ENCODE measurements at regions not wholly inside any gene's neighbourhood (a gene's known extent, or its start where the extent isn't known, plus 50 kb on each side); places are given as distances from the start of the nearest gene placed in this dataset.

DNA sequence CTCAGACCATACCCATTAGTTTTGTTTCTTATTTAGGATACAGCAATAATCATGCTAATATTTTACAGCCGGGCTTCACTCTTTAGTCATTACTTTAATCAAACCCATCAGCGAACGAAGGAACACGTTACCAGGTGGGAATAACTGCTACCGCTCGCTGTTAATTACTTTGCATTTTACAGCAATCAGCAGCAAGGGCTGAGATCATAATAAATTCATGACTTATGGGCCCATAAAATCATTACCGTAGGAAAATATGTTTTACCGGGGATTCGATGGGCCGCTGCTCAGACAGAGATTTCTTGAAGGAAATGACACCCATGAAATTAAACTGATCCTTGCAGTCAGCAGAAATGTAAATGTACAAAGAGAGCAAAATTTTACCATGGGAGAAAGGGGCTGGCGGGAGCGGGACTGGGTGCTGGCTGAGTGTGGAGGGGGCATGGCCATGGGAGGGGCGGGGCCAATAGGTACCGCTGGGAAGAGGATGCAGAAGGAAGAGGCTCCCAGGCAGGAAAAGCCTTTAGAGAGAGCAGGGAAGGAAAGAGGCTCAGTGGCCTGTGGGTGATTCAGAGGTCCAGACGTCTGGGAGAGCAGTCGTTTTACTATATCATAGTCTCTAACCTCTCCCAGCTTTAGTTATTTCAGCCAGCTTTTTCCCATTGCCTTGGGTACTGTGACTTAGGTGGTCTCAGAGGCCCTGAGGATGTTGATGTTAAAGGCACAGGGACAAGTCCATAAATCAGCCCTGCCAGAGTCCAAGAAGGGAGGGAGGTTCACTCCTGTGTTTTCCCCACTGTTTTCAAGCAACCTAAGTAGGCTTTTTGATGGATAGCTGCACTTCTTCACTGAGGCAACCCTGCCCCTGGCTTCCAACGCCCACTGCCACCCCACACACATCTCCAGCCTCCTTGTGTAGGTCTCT is 258.9 kb downstream of the SEC16B start:
- TF ChIP-seq, protein P1, sequence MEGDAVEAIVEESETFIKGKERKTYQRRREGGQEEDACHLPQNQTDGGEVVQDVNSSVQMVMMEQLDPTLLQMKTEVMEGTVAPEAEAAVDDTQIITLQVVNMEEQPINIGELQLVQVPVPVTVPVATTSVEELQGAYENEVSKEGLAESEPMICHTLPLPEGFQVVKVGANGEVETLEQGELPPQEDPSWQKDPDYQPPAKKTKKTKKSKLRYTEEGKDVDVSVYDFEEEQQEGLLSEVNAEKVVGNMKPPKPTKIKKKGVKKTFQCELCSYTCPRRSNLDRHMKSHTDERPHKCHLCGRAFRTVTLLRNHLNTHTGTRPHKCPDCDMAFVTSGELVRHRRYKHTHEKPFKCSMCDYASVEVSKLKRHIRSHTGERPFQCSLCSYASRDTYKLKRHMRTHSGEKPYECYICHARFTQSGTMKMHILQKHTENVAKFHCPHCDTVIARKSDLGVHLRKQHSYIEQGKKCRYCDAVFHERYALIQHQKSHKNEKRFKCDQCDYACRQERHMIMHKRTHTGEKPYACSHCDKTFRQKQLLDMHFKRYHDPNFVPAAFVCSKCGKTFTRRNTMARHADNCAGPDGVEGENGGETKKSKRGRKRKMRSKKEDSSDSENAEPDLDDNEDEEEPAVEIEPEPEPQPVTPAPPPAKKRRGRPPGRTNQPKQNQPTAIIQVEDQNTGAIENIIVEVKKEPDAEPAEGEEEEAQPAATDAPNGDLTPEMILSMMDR (IDR thresholded peaks at IDR 0.05; ENCODE audit: low read depth, low read length, missing control alignments), result no peak
- H3K4me3 ChIP-seq (replicated peaks; ENCODE audit: low read depth, low read length), result no peak overlapping the region

DNA sequence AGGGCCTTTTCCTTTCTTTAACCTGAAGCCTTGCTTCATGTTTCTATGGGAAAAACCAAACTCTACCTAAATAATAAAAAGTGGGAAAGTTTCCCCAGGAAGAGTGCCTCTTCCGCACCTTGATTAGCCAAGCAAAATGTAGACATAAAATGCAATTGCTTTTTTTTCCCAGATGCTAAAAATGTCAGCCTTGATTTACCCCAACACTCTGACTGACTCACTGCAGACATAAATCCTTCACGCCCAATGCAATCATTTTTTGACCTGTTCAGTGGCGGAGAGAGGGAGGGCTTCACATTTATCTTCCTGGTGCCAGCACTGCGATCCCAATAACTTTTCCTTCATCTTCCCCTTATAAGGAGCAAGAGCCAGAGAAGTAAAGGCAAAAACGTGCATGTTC is 261.5 kb downstream of the SEC16B start:
- H3K4me3 ChIP-seq (replicated peaks; ENCODE audit: low read depth, low read length), result no peak overlapping the region
- no peak for DNase-seq (ENCODE audit: extremely low read depth, low read depth)
- TF ChIP-seq, protein P1 (IDR thresholded peaks at IDR 0.05; ENCODE audit: low read depth, low read length, missing control alignments), result no peak

More for the DNA sequence above, 258.9 kb downstream of the SEC16B start:
- DNase-seq (ENCODE audit: extremely low read depth, low read depth), result no peak

DNA sequence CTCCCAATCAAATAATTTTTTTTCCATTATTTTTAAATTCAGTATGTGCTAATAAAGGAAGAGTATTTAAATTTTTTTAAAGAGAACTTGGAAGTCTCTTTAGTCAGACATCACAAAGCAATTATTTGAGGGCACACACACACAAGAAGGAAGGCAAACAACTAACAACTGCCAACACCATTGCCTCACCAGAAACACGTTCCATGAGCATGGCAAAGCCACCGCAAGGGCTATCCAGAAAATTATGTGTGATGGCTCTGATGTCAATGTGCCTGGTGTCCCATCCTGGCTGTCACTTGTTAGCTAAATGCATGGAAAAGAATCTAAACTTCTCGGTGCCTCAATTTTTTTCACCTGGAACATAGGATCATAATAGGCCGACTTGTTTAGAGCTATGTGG is 262.9 kb downstream of the SEC16B start:
- TF ChIP-seq, protein P1 (IDR thresholded peaks at IDR 0.05; ENCODE audit: low read depth, low read length, missing control alignments), result no peak
- no peak for DNase-seq (ENCODE audit: extremely low read depth, low read depth)
- no peak overlapping the region for H3K4me3 ChIP-seq (replicated peaks; ENCODE audit: low read depth, low read length)

DNA sequence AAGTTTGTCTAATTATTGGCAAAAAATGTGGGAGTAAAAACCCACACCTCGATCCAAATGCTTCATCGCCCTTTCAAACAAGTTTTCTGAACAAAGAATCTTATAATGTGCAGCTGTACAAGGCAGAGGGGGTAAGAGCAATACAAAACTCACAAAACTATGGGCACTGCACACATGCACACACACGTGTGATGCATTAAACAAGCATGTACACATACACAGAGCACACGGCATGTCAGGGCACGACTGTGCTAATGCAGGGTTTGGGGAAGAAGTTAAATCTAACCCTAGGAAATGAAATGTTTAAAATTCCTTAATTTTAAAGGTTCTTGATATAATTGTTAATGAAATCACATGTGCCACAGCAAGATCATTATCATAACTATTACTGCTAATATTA is 264.0 kb downstream of the SEC16B start:
- TF ChIP-seq, protein P1 (IDR thresholded peaks at IDR 0.05; ENCODE audit: low read depth, low read length, missing control alignments), result no peak
- DNase-seq (ENCODE audit: extremely low read depth, low read depth), result no peak
- H3K4me3 ChIP-seq (replicated peaks; ENCODE audit: low read depth, low read length), result no peak overlapping the region

DNA sequence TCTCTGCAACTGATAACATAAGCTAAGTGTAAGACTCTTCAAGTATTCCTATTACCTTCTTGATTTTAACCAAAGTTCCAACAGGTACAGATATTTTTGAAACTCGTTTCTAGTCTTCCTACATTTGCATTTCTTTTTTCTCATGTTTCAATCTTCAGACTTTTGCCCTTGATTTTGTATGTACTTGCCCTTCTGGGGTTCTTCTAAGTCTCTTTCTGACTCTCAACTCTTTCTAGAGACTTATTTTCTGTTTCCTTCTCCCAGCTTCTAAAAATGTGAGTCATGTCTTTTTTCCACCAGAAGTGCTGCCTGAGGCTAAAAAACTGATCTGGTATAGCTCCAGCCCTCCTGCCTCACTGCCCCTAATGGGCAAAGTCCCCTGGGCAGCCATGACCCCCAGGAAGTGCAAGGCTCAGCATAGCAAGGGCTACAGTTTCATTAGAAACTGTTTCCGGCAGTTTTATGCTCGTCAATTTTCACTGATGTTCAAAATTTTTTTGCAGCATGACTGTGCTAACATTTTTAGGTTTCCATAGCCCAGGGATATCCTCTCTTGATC is 265.9 kb downstream of the SEC16B start:
- TF ChIP-seq, protein P1 (IDR thresholded peaks at IDR 0.05; ENCODE audit: low read depth, low read length, missing control alignments), result no peak
- no peak for DNase-seq (ENCODE audit: extremely low read depth, low read depth)
- H3K4me3 ChIP-seq (replicated peaks; ENCODE audit: low read depth, low read length), result no peak overlapping the region

DNA sequence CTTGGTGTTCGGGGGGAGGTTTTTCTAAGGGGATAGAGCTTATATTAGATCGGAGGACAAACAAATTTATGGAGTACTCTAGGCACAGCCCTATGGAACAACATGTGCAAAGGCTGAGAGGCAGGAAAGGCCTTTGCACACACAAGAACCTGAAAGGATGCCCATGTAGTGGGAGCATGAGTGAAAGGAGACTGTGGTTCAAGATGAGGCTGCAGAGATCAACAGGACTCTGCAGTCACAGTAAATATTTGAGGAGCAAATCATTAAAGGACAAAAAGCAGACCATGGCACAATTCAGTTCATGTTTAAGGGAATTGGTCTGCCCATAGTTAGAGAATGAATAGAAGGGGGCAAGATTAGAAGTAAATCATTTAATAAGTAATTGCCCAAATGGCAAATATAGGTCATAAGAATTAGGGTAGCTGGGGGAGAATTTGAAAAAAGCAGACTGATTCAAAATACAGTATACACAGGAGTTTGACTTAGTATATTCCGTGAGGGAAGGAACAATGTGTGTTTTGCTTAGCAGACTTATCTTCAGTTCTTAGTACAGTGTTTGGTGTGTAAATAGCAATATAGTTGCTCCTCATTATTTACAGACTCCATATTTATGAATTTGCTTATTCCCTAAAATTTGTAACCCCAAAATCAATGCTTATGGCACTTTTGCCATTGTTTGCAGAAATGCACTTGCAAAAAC is 268.1 kb downstream of the SEC16B start:
- no peak for DNase-seq (ENCODE audit: extremely low read depth, low read depth)
- TF ChIP-seq, protein P1 (IDR thresholded peaks at IDR 0.05; ENCODE audit: low read depth, low read length, missing control alignments), result no peak
- no peak overlapping the region for H3K4me3 ChIP-seq (replicated peaks; ENCODE audit: low read depth, low read length)
